GM19397 (cell line): ENCODE measurements at regions not wholly inside any gene's neighbourhood (a gene's known extent, or its start where the extent isn't known, plus 50 kb on each side); places are given as distances from the start of the nearest gene placed in this dataset.
"Not testable (repeated sequence)": the region's sequence is repeated elsewhere in the genome, so short reads cannot be mapped to it uniquely, and the experiment has no call there.

Experiments
- ATAC-seq: cut with Tn5 transposase; IDR thresholded peaks from one replicate; pipeline ENCODE4 v1.9.1; 2021; ENCODE audit warnings: mild to moderate bottlenecking, moderate library complexity; ENCODE audit not compliant: unreplicated experiment

DNA sequence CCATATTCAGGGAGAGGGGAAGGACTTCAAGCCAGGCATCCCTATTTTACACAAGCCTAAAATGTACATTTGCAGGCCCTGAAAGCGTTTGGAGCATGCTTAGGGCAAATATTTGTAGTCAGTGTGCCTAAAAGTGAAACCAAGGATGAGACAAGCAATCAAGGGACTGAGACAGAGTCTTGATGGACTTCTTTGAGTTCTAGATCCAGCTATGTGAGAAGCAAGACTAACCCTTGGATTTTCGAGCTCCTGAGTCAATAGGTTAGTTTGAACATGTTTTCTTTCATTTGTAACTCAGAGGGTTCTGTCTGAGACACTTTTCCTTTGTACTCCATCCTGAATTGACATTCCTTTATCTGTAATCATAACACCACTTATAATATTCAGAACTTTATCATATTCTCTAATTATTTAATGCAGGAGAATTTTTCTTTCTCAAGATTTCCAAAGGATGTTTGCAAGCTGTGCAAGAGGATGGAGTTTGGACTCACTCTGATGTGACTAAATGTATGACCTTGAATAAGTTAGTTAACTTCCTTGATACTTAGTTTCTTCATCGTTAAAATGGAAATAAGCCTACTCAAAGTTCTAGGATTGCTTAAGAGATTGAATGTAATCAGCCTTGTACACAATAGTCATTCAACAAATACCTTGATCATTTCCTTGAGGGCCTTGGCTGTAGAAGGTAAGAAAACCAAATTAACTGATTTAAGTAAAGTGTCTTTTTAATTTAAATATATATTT is 1237.8 kb upstream of the ZEB2 start:
- ATAC-seq, result no peak

DNA sequence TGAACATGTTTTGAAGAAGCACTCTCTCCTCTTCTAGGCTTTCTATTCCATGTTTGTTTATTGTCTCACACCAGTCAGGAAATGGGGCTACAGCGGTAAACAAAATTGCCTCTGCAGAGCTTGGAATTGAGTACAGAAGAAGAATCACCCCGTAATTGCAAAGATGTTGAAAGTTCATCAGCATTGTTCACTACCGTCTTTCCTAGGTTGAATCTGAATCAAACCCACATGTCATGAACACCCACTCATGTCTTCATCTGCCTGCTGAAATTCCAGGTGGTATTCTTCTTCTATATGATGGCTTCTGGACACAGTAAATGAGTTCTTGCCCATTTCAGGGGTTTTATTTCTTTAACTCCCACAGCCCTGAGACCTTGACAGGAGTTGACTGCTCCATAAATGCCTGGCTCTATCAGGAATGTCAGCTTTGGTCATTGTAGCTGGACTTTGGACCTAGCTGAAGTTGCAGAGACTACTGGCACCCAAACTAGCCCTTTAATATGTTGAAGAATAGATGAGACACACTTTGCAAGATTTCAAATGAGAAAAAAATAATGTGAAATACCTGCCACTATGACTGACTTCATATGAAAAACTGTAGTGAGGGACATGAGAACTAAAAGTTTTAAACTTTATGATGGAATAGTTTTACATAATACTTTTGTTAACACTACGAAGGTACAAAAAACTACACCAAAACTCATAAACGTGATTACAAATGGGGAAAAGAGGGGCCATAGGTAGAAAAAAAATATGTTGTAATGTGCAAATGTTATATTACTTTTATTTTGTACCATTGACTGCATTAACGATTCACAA is 1235.3 kb upstream of the ZEB2 start:
- ATAC-seq, result no peak

DNA sequence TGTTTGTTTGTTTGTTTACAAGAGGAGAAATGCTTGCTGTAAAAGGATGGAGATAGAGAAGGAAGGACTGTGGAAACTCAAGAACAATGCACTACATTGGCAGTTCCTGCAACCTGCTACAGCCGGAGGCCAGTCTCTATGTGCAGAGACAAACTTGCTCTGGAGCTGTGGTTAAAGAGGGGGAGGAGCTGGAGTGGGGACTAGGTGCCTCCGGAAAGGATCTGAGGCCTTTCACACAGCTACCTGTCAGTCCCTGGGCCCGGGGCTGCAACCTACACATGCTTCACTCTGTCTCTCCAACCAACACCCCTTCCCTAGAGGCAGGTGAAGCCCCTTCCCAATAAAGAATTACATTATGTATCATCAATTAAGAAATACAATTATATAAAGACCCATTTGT is 1234.0 kb upstream of the ZEB2 start:
- no peak for ATAC-seq

DNA sequence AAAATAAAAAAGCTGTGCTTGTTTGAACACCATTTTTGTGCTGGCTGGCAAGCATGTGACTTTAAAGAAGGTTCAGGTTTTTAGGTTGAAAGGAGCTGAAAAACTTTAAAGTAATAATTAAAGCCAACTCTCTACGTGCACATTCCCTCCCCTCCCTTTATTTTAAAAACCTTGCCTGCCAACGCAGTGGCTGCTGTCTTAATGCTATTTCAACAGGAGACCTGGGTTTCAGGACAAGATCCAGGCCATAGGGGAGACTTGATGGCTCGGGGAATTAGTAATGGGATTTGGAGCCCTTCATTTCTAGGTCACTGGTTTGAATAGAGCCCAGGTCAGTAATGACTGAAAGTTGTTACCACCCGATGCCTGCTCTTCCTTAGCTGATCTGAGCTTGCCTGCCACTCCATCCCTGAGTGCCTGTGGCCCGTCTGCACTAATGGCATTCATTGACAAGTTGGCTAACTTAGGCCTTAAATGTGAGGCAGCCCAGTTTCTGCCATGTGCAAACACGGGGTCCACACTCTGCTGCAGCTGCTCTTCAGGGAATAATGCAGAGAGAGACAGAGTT is 1233.2 kb upstream of the ZEB2 start:
- ATAC-seq, result no peak

DNA sequence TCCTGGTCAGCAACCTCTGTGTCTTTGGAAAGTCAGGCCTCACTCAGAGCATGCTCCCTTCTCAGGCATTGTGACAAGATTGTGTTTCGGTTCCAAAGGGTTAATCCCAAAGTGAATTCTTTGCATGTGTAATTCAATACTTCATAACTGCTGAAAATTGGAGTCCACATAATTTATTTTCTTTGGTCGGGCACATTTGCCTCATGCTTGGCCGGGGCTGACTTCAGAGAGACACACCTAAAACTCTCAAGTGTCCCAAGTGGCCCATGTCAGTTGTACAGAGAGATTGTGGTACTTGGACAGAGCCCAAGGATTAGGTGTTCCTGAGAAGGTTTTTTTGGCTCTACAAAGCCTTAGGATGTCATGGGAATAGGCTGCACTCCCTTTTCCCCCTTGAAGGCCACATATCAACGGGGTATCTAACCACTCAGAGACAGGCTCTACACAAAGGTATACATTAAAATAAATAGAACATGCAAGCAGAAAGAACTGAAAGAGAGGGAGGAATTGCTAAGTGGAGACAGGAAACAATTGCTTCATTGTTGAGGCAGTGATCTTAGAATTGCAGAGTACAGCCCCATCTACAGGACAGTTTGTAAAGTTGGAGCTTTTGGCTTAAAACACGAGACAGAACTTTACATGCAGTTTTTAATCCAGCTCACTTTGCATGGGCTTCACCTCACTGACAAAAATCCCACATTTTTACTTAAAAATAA is 1232.3 kb upstream of the ZEB2 start:
- peak; percentile 8 for ATAC-seq

DNA sequence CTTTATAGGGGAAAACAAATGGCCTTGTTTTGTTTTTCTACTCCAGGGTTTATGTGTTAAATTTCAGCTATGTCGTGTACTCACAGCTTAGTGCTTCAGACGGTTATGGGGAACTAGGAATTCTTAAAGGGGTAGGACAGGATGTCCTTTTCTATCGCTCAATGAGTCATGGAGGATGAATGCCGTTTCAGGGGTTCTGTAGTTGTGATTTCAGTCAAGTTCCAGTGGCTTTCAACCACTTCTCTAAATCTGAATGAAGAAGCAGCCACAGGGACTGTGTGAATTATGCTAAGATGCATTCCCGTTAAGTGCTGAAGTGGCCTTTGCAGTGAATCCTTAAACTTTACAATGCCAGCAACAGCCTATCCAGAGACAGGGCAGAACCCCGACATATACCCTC is 1231.7 kb upstream of the ZEB2 start:
- peak; percentile 79 for ATAC-seq

DNA sequence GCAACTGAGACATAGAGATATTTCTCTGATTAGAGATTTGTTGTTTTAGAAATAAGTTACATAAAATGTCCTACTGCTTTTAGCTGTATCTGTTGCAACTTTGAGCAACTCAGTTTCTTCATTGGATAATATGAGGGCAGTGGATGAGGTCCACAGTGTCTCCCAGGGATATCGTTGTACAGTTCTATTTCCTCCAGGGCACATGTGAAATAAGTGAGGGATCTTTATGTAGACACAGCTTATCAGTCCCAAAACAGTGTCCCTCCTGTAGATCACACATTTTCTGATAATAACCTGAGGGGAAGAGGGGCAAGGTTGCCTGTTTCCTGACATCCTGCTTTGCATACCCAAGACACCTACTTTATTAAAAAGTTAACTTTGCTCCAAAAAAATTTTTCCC is 1231.2 kb upstream of the ZEB2 start:
- no peak for ATAC-seq

DNA sequence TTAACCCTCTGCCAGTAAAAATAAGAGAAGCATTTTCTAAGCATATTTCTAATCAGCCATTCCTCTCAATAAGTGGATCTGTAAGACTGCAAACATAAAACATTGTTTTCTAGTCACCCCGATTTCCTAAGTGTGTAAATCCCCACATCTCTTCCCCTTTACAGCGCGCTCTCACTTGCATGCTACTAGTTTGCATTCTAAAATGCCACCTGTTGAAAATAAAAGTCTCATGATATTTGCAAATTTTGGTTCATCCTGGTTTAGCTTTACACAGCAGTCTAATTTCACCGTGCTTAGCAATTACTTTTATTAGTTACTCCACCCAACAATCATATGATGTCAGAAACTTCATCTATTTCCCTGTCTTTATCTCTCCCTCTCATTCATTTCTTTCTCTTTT is 1230.7 kb upstream of the ZEB2 start:
- no peak for ATAC-seq

DNA sequence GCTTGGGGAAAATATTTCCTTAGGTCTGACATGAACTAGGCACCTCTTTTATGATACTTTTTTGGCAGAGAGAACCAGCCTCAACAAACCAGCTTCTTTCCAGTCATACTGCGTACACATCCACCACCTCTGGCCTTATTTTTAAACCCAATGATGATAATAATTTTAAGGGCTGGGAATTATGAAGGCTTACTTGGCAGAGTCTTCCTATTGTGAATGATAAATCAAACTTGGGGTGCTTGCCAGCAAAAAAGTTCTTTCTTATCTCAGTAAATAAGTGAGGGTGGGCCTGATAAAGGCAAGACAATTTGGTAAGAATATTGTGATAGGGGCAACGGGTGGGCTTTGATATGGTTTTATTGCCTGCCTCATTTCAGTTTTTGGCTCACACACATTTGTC is 1230.2 kb upstream of the ZEB2 start:
- ATAC-seq, result no peak

DNA sequence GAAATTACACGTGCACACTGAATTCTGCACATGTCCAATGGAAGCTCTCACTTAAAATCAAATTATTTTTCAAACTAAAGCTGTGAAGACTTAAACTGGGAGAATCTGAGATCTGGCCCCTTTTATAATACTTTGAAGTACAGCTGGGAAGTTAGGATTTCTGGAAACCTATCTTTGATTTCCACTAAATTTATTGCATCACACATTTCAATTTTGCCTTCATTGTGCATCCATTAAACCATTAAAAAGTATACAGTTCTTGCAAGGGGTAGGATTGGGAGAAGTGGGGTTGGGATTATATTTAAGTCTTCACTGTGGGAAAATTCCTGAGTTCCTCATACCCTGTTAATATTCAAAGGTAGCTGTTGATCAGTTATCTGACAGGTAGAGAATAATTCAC is 1229.6 kb upstream of the ZEB2 start:
- no peak for ATAC-seq

DNA sequence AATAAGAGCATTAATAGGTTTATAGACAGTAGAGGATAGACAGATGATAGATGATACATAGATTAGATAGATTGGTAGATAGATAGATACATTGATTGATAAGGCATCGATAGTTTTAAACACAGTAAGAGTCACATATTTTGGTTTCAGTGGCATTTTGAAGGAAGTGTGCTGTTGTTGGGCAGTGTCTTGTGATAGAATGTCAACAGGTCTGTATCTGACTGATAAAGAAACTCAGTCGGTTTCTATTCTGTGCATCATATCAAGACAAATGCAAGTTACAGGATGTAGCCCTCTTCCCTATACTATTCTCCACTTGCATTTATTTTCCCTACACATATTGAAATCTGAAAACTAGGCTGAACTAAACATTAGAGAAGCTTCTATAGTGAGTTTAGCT is 1229.0 kb upstream of the ZEB2 start:
- no peak for ATAC-seq

DNA sequence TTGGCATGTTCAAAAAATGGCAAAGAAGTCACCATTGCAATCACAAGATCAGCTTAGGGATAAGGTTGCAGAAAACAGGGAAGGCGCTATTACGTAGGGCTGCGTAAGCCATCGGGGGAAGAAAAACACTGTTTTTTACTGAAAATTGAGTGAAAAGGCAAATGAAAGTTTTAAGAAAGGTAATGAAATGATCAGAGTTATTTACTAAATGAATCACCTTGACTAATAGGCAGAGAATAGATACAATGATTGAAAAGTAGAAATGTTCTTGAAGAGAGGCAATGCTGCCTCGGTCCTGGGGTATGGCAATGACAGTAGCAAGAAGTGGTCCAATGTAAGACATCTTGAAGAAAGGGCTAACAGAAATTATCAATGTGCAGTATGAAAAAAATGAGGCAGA is 1227.8 kb upstream of the ZEB2 start:
- no peak for ATAC-seq

DNA sequence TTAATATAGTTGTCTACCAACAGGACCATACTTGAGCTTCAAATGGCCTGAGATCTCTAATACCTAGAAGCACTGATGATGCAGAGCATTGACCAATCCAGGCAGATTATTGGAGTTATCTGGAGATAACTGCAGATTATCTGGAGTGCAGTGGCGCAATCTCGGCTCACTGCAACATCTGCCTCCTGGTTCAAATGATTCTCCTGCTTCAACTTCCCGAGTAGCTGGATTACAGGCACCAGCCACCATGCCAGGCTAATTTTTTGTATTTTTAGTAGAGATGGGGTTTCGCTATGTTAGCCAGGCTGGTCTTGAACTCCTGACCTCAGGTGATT is 1225.4 kb upstream of the ZEB2 start:
- not testable (repeated sequence) for ATAC-seq

DNA sequence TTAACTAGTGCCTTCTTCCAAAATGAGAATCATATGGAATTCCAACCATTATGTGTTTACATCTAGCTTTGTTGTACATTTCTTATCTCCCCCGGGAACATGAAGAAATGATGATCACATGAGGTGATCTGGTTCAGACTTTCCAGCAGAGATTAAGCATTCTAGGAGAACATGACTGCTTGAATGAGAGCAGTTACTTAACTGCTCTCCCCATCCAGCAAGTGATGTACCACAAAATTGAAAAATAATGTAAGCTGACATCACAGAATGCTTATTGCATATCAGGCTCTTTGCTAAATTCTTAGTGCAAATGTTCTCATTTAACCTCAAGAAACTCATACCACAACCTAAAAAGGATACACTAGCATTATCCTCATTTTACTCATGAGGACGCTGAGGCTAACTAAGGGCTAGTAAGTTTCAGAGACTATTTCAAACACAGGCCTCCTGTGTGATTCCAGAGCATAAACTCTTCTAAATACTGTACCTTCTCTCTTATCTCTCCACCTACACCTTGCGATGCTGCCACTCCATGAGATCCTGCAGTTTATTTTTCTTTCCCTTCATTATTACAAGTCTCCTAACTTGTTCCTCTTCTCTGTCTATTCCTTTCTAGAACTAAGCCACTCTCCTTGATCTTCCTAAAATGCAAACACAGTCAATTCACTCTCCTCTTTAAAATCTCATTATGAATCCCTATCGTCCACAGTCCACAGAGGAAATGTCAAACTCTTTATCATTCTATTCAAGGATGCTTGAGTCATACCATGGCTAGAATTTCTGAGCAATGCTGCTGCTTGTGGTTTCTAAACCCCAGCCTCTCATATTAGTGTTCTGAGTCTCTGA is 1224.8 kb upstream of the ZEB2 start:
- peak; percentile 71 for ATAC-seq

DNA sequence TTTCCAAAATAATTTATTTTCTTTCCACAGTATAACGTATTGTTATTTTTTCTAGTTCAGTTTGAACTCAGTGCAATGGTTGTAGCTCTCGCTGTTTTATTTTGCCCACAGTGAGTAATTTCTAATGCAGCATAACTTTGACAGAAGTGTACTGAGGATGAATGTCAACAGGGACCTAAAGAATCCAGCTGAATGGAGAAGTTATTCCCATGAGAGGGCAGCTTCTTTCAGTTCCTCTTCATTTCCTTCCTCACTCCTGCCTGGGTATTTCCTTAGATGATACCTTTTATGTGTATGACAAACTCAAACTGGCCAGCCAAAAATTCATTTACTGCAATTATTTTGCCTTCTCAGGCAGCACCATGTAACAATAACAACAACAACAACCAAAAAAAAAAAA is 1223.1 kb upstream of the ZEB2 start:
- no peak for ATAC-seq

DNA sequence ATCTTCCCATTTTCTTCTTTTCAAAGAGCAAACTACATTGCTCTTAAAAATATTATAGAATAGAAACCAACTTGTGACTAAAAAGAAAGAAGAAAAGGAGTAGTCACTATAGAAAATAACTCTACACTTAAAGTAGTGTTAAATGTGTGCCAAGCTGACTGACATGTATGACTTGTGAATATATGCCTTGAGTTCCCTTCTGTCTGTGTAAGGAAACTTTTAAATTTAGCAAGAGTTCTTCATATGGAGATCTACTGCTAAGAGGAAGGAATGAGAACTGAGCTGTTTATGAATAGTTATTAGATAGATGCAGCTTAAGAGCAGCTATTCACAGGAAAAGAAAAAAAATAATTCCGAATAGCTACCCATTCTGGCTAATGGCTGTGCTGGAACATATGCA is 1221.7 kb upstream of the ZEB2 start:
- no peak for ATAC-seq

DNA sequence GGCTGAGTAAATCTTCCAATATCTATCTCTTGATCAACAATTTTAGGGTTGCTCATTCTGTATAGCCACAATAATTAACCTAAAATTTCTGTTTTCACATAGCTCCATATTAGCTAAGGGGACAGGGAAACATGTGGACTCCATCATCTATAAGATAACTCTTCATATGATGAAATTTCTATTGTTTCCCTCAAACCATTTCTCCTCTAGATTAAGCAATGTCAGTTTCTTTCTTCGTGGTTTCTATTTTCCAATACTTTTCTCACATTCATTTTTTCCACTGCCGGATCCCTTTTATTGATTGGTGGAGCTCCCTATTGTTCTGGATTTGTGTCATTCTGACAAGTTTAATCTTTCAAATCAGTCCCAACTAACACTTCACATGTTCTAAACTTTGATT is 1221.3 kb upstream of the ZEB2 start:
- ATAC-seq, result no peak

DNA sequence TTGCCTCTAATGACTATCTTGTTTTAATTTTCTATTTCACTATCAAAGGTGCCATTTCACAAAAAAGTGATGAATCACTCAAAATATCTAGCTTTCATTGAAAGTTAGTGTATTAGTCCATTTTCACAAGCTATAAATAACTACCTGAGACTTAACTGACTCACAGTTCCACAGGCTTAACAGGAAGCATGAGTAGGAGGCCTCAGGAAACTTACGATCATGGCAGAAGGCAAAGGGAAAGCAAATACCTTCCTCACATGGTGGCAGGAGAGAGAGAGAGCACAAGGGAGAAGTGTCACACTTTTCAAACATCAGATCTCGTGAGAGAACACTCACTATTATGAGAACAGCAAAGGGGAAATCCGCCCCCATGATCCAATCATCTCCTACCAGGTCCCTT is 1220.4 kb upstream of the ZEB2 start:
- ATAC-seq, result no peak

DNA sequence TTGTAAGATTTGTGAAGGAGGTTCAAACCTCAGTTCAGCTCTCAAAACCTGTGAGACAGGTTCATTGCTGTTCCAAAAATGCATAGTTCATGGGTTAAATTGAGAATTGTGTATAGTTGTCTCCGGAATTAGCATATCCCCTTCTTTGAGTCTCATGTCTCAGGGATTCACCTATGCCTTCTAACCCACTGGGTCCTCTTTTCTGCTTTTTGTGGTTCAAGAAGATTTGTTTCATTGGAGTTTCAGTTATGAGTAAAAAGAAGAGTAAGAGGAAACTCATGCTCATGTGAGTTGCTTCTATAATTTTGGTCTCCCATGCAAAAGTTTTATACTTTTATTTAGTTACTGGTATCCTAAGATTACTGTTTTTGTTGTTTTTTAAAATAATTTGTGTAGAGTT is 1219.8 kb upstream of the ZEB2 start:
- peak; percentile 66 for ATAC-seq

DNA sequence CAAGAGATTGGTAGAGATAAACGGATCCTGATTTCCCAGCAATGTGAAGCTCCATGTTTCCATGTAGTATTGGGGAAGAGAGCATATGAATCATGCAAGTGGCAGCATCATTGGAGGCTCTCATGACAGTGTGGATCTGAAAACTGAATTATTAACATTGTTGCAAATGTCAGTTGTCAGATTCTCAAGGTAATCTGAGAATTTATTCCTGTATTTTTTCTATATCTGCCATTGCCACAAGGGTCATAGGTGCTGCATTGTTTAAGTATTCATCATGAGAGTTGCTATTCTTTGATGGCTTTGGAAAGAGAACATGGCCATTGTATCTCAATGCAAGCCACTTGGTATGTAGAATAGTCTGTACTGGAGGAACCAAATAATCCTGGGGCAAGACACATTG is 1217.0 kb upstream of the ZEB2 start:
- no peak for ATAC-seq

DNA sequence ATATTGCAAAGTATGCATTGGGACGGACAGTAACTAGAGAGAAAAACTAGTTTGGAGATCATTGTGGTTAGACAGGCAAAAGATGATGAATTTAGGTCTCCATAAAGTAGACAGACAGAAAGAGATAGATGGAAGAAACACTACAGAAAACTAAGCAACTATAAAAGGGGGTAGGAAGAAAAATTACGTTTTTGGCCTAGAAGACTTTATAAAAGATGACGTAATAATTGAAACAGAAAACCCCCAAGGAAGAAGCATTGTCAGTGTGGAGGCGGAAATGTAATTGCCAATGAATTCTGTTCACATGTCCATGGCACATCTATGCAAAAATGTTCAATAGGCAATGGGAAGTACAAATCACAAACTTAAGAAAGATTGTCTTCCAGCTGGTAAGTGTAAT is 1211.5 kb upstream of the ZEB2 start:
- ATAC-seq, result no peak
